ENCODE measurements at regions not wholly inside any gene's neighbourhood (a gene's known extent, or its start where the extent isn't known, plus 50 kb on each side); places are given as distances from the start of the nearest gene placed in this dataset.

DNA sequence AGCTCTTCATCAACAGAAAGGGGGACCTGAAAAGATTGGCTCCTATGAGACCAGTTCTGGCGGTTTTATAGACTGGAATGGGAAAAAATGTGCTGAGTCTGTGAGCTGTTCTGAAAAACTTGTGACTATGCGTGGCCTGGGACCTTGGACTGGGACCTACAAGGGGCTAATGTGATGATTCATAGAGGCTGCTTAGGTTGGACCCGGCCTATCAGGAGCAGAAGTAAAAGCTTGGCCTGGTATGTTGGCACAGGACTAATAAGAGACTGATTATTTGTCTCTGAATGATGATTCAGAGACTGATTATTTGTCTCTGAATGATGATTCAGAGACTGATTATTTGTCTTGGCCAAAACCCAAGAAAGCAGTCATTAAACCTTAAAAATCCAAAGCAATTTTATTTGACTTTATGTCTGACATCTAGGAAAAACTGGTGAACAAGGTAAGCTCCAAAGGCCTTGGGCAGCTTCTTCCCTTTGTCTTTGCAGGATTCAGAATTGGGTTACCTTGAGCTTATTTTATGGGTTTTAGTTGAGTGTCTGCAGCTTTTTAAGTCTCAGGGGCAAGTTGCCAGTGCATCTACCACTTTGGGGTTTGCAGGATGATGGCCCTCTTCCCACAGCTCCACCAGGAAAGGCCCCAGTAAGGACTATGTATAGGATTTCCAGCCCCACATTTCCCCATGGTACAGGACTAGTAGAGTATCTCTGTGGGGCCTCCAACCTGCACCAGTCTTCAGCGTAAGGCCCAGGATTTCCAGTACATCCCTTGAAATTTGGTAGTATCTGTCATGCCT, 390.3 kb downstream of the KDM5D start:
- peak; percentile 20 for DNase-seq

DNA sequence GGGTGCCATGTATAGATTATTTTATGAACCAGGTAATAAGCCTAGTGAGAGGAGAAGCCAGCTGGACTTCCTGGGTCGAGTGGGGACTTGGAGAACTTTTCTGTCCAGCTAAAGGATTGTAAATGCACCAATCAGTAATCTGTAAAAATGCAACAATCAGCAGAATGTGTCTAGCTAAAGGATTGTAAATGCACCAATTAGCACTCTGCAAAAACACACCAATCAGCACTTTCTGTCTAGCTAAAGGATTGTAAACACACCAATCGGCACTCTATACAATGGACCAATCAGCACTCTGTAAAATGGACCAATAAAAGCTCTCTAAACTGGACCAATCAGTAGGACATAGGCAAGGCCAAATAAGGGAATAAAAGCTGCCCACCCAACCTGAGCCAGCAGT, 392.9 kb downstream of the KDM5D start:
- no peak for DNase-seq

DNA sequence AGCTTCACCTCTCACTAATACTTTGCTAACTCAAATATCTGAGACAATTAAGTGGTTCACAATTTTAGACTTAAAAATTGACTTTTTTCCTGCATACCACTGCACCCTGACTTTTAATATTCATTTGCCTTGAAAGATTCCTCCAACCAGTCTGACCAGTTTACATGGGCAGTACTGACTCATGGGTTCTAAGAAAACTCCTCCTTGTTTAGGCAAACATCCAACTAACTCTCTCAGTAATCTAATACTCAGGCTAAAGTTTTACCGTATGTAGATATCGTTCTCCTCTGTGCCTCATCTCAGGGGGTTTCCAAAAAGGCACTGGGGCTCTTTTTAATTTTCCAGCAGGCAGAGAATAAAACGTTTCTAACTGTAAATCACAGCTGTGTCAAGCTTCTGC, 422.8 kb downstream of the KDM5D start:
- no peak for DNase-seq

DNA sequence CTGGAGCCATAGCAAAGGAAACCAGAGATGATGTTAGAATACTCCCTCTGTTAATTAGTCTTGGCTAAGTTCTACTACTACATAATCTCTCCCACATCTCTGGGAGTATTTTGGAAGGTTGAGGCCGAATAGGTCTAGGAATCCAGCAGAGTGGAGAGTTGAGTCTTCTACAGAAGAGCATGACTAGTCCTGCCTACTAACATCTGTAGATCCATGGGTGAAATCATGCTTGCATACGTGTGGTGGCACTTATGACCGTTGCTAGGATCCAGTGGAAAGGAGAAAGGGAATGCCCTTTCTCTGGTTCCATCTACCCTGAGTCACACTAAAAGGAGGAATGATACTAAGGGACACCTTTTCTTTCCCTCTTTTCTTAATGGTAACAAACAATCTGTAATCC, 425.4 kb downstream of the KDM5D start:
- DNase-seq, result no peak

DNA sequence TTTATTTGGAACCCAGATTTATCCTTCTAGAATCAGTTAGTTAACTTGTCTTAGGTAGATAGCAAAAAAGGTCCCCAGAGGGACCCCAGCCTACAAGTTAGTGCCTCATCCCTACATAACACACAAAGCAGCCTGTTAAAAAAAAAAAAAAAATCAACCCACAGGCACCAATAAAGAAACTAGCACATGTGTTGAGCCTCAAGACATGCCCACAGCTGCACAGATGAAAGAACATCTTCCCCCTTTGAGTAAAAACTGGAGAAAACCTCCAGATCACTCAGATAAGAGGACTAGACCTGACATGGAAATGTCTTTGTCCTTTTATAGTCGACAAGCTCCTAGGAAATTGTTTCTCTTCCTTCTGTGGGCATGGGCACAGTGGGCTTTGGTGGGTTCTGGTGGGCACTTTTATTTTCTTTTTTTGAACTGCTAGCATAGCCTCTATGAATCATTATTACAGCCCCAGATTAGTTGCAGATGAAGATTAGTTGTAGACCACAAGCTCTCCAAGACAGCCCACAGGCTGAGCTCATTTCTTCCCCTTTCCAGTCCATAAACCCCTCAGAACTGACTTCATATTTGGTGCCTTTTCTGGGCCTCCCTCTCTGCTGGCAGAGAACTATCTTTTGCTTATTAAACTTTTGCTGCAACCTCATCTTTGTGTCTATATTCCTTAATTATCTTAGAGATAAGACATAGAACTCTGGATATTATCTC, 427.1 kb downstream of the KDM5D start:
- no peak for DNase-seq

DNA sequence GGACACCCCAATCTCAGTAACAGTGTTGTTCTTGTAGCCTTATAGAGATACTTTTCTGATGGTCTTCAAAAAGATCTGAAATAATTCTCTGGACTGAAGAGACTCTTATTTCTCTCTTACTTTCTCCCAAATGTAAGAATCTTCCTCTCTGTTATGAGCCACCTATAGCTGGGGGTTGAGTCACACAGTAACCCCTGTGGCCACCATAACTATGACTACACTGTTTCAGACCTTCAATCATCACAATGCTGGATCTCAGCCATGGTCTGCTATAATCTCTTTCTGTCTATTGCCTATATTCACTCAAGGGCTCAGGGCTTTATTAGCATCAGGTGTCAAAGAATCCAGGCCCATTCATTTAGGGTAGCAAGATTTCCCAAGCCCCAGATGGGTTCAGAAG, 436.9 kb downstream of the KDM5D start:
- DNase-seq, result no peak

DNA sequence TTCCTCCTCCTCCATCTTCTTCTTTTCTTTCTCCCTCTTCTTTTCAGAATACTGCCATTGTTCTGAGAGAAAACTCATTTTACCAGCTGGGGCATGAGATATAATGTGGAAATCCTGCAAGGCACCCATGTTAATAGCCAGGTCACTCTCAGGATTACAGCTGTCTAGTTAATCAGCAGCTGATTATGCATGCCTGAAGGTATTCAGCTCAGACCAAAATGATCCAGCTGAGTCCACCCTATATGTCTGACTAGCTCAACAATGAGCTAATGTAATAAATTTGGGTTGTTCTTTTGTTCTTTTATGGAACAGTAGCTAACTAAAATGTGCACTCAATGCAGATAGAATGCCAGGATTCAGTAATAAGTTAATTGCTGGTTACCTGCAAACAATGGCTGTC, 441.4 kb downstream of the KDM5D start:
- DNase-seq, result no peak

DNA sequence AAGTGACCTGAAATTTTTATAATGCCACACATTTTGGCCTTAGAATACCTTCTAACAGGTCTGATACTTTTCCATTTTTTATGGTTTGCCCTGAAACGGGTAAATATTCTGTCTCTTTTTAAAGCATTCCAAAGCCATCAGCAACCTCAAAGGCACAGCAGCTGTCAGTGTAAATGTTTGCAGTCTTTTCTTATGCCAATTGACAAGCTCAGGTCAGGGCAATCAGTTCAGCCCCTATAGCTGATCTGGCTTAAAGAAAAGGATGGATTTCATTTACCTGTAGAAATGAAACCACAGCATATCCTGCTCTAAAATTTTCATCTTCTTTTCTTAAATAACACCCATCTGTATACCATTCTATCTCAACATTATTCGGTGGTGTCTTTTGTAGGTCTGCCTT, 453.6 kb downstream of the KDM5D start:
- no peak for DNase-seq

DNA sequence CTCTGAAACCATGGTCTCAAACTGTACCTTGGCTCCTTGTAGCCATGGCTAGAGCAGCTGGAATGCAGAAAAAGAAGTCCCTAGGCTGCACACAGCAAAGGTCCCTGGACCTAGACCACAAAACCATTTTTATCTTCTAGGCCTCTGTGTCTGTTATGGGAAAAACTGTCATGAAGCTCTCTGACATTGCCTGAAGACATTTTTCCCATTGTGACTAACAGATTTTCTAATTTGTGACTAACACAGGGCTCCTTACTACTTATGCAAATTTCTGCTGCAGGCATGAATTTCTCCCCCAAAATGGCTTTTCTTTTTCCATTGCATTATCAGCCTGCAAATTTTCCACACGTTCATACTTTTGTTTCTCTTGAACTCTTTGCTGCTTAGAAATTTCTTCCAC, 470.4 kb downstream of the KDM5D start:
- no peak for DNase-seq

DNA sequence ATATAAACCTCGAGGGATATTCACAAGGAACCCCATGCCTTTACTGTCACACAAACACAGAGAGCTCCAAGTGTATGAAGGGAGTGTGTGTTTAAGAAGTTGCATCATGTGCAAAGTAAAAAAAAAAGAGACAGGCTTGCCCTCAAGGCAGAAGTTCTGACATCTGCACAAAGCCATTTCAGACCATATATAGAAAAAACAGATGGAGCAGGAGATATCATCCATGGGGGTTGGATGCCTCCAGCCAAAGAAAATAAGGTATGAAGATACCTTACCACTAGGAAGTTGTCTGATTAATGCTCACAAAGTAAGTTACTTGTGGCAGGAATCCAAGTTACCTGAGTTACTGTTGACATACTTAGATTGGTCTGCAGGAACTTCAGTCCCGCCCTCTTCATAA, 476.2 kb downstream of the KDM5D start:
- no peak for DNase-seq

DNA sequence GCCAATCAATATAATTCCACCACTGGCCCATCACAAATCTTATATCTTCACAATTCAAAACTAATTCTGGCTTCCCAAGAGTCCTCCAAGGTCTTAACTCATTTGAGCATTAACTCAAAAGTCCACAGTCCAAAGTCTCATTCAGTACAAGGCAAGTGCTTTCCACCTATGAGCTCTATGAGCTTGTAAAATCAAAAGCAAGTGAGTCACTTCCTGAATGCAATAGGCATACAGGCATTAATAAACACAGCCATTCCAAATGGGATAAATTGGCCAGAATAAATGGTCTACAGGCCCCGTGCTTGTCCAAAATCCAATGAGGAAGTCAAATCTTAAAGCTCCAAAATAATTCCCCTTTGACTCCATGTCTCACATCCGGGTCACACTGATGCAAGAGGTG, 479.1 kb downstream of the KDM5D start:
- DNase-seq, result no peak

DNA sequence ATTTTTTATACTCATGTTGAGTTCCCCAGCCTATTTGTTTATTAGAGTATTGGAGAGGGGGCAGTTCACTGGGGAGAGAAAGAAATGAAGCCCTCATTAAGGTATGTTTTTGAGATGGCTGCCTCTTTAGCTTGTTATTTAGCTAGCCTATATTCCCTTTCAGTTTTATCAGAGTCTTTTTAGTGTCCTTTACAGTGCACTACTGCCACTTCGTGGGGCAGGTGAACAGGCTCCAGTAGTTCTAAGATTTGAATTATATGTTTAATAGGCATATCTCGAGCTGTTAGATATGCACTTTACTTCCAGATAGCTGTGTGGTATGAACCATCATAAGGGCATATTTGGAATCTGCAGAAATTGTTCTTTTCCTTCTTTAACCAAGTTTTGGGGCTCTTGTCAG, 482.2 kb downstream of the KDM5D start:
- DNase-seq, result no peak

DNA sequence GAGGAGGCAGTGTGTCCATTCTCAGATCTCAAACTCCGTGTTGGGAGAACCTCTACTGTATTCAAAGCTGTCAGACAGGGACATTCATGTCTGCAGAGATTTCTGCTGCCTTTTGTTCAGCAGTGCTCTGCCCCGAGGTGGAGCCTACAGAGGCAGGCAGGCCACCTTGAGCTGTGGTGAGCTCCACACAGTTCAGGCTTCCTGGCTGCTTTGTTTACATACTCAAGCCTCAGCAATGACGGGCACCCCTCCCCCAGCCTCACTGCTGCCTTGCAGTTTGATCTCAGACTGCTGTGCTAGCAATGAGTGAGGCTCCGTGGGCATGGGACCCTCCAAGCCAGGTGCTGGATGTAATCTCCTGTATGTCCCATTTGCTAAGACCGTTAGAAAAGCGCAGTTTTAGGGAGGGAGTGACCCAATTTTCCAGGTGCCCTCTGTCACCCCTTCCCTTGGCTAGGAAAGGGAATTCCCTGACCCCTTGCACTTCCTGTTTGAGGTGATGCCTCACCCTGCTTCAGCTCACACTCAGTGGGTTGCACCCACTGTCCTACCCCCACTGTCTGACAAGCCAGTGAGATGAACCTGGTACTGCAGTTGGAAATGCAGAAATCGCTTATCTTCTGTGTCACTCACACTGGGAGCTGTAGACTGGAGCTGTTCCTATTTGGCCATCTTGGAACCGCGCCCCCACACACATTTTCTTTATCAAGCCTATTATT, 458.9 kb upstream of the HSFY2 start:
- DNase-seq, result no peak

DNA sequence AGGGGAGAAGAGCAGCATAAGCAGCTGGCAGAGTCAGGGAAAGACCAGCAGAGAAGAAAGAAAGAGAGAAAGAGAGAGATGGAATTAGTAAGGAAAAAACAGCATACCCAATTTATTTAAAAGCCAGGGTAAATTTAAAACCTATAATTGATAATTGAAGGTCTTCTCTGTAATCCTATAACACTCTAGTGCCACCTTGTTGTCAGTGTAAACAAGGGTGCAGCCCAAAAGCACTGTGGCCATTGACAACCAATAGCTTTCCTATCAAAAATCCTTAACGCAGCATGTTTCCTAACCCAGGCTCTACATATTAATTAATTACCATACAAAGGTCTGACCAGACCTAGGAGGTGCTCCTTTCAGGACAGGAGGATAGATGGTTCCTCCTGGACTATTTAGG, 447.2 kb upstream of the HSFY2 start:
- no peak for DNase-seq

DNA sequence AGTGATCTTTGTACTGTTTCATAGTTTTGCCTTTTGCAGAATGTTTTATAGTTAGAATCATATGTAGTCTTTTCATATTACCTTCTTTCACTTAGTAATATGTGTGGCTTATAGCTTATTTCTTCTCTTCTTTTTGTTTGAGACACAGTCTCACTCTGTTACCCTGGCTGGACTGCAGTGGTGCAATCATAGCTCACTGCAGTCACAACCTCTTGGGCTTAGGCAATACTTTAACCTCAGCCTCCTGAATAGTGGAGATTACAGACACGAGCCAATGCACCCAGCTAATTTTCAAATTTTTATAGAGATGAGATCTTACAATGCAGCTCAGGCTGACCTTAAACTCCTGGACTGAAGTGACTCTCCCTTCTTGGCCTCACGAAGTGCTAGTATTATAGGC, 435.4 kb upstream of the HSFY2 start:
- DNase-seq, result no peak

DNA sequence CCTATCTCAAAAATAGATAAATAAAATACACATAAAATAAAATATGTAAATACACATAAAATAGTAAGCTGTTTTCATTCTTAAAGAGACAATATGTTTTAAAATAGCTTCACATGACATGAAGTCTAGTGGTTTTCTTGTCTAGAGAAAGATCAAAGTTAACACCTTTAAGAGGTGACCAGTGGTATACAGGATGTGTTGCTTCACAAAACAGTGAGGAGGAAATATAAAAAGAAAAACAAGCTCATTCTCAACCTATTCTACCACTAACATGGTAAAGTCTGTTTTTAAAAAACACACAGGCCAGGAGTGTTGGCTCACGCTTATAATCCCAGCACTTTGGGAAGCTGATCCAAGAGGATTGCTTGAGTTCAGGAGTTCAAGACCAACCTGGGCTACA, 433.5 kb upstream of the HSFY2 start:
- no peak for DNase-seq

DNA sequence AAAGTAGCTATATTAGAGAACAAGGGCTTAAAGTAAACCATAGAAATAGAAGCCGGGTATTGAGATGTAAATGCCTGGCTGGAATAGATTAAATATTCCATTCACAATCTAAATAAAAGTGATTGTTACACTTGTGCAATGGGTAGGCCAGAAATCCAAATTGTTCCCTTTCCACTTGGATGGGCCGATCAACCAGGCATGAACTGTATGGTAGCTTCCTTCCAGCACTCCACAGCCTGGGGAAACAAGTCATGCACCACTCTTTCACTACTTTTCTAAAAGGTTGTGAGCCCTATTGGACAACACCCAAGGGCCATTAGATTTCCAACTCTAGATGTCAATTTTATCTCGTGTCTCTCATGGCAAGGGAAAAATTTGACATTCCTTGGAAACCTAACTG, 407.3 kb upstream of the HSFY2 start:
- no peak for DNase-seq

DNA sequence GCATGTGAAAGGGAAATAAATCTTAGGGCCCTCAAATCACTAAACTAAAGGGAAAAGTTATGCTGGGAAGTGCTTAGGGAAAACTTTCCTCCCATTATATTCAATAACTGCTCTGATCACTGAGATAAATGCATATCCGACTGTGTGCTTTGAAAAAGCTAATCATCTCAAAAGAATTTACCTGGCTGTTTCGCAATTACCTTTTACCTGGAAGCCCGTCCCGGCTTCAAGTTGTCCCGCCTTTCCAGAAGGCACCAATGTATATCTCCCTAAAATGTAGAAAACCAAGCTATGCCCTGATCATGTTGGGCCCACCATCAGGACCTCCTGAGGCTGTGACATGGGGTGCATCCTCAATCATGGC, 394.6 kb upstream of the HSFY2 start:
- no peak for DNase-seq

DNA sequence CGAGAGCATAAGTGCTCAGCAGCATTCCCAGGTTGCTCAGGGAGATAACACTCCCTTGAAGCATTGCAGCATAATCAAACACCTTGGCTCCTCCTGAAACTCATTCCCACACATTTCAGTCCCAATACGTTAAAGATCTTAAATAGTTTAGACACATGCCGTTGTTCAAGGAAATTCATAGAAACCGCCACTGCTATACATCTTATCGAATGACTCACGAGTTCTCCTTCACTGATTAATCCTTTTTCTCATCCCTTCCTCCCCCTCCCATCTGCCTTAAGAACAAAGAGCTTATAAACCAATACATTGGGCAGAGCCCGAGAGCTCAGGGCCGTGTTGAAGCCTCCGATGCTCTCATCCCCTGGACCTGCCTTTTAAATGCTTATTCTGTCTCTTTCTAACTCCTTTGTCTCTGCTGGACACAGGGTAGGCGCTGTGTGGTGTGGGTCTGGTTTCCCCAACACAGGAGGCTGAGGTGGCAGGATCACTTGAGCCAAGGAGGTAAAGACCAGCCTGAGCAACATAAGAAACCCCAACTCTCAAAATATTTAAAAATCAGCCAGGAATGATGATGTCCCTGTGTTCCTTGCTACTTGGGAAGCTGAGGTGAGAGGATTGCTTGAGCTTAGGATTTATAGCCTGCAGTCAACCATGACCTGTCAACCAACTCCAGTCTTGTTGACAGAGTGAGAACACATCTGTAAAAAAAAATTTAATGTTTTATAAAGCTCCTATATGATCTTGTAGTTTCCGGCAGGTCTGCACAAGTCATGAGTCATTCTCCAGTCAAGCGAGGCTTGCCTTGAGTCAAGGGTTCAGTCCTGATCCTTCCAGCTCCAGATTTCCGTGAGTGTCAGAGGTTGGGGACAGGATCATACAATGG, 394.0 kb upstream of the HSFY2 start:
- no peak for DNase-seq

DNA sequence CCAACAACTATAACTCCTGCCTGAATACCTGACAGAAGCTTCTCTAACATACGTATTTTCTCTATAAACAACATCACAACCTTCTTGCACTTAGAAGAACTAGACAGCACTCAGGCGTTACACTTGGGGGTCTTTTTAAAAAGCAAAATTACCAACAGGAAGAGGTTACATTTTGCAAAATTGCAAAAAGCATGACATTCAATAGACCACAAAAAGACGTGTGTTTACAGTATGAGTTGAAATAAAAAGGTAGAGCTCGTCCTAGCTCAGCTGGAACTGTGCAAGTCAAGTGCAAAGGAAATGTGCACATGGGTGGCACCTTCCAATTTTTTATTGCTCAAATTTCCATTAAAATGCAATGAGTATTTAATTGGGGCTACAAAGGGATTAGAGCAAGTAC, 375.2 kb upstream of the HSFY2 start:
- DNase-seq, result no peak

DNA sequence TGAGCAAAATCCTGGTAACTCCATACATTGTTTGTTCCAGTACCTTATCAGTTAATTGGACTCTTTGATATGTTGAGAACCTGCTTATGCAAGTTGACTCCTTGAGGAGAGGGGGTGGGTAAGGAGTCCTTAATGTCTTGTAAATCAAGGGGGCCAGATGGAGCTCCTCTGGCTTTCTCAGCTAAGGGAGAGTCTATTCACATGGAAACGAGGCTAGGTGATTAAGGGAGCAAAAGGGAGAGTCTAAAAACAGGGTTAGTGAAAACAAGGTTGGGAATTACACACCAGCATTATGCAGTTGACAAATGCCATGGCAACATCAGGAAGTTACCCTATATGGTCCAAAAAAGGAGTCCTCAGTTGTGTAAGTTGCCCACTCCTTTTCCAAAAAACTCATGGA, 372.8 kb upstream of the HSFY2 start:
- DNase-seq, result no peak

DNA sequence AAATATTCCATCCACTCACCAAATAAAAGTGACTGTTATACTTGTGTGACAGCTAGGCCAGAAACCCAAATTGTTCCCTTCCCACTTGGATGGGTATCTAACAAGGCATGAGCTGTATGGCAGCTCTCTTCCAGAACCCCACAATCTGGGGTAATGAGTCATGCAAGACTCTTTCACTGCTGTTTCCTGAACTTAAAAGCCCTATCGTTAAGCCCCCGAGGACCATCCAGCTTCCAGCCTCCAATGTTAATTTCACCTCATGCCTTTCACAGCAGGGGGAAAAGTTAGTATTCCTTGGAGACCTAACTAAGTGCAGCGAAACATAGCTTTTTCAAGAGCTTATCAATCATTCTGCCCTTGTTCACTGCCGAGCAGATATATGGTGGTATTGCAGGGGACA, 368.6 kb upstream of the HSFY2 start:
- no peak for DNase-seq

DNA sequence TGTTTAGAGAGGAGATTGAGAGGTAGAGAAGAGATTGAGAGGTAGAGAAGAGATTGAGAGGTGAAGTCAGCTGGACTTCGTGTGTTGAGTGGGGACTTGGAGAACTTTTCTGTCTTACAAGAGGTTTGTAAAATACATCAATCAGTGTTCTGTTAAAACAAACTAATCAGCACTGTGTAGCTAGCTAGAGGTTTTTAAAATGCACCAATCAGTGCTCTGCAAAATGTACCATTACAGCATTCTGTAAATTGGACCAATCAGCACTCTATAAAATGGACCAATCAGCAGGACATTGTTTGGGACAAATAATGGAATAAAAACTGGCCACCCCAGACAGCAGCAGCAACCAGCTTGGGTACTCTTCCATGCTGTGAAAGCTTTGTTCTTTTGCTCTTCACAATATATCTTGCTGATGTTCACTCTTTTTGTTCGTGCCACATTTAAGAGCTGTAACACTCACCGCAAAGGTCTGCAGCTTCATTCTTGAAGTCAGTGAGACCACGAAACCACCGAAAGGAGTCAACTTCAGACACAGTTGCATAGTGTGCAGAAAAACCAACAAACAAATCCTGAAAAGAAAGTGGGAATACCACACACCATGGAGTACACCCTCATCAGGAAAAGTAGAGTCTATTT, 366.9 kb upstream of the HSFY2 start:
- no peak for DNase-seq
